Activated naive CD8-positive, alpha-beta T cell treated with anti-CD3 and anti-CD28 coated beads for 36 hours (primary cell): ENCODE measurements at regions not wholly inside any gene's neighbourhood (a gene's known extent, or its start where the extent isn't known, plus 50 kb on each side); places are given as distances from the start of the nearest gene placed in this dataset.
"Not testable (repeated sequence)": the region's sequence is repeated elsewhere in the genome, so short reads cannot be mapped to it uniquely, and the experiment has no call there.

Source experiments
- DNase-seq: peaks from one replicate; pipeline ENCODE4 v3.0.0; 2021
- H3K27ac Mint-ChIP-seq: one replicate; pipeline ENCODE4 v1.8.0; 2022; ENCODE audit warnings: mild to moderate bottlenecking, moderate library complexity, mixed read lengths
- H3K27me3 Mint-ChIP-seq: one replicate; pipeline ENCODE4 v1.8.0; 2022; ENCODE audit warnings: mild to moderate bottlenecking, mixed read lengths
- H3K36me3 Mint-ChIP-seq: one replicate; pipeline ENCODE4 v1.8.0; 2021; ENCODE audit warnings: mild to moderate bottlenecking, mixed read lengths
- H3K4me1 Mint-ChIP-seq: one replicate; pipeline ENCODE4 v1.8.0; 2021; ENCODE audit warnings: mixed read lengths
- H3K4me3 Mint-ChIP-seq: one replicate; pipeline ENCODE4 v1.8.0; 2022; ENCODE audit warnings: mild to moderate bottlenecking, moderate library complexity, mixed read lengths
- H3K9me3 Mint-ChIP-seq: one replicate; pipeline ENCODE4 v1.8.0; 2022; ENCODE audit warnings: mixed read lengths

GRCh38 chr6:12348530-12349511 is 58.7 kb downstream of the EDN1 start:
- H3K27me3 Mint-ChIP-seq = no peaks in the 10 kb centered on the region
- DNase-seq = no peak
- H3K4me1 Mint-ChIP-seq = no peaks in the 10 kb centered on the region
- no peaks in the 10 kb centered on the region for H3K36me3 Mint-ChIP-seq
- no peak overlapping the region for H3K4me3 Mint-ChIP-seq
- no peak overlapping the region for H3K27ac Mint-ChIP-seq
- peaks cover 10% of the 10 kb centered on the region for H3K9me3 Mint-ChIP-seq

DNA sequence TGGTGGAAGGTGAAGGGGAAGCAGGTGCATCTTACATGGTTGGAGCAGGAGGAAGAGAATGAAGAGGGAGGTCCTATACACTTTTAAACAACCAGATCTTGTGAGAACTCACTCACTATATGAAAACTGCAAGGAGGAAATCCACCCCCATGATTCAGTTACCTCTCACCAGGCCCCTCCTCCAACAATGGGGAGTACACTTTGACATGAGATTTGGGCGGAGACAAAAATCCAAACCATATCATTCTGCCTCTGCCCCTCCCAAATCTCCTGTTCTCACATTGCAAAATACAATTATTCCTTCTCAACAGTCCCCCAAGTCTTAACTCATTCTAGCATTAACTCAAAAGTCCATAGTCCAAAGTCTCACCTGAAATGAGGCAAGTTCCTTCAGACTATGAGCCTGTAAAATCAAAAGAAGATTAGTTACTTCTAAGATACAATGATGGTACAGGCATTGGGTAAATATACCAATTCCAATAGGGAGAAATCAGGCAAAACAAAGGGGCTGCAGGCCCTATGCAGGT is 60.5 kb downstream of the EDN1 start:
- no peaks in the 10 kb centered on the region for H3K36me3 Mint-ChIP-seq
- H3K9me3 Mint-ChIP-seq = peaks cover 10% of the 10 kb centered on the region
- no peaks in the 10 kb centered on the region for H3K27me3 Mint-ChIP-seq
- DNase-seq = no peak
- H3K4me1 Mint-ChIP-seq = no peaks in the 10 kb centered on the region
- H3K4me3 Mint-ChIP-seq = no peak overlapping the region
- no peak overlapping the region for H3K27ac Mint-ChIP-seq

GRCh38 chr6:12351672-12352071 is 61.5 kb downstream of the EDN1 start:
- Mint-ChIP-seq H3K4me3 (no peak overlapping the region), H3K36me3 (no peaks in the 10 kb centered on the region), H3K9me3 (peaks cover 10% of the 10 kb centered on the region), H3K27me3 (no peaks in the 10 kb centered on the region), H3K27ac (no peak overlapping the region), H3K4me1 (no peaks in the 10 kb centered on the region)
- no peak for DNase-seq

DNA sequence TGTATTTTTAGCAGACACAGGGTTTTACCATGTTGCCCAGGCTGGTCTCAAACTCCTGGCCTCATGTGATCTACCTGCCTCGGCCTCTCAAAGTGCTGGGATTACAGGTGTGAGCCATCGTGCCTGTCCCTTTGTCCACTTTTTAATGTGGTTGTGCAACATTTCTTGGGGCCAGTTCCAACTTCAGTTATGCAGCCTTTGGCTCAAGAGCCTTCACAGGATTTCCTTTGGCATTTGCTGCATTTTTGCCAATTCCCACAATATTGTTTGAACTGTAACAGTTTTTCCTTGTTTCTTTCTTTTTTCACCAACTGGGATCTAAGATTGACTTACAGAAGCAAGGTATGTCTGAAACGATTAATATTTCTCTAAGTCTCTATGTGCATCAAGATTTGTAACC is 63.6 kb downstream of the EDN1 start:
- Mint-ChIP-seq H3K9me3 (peaks cover 10% of the 10 kb centered on the region), H3K36me3 (no peaks in the 10 kb centered on the region), H3K27ac (no peak overlapping the region), H3K4me3 (no peak overlapping the region), H3K27me3 (no peaks in the 10 kb centered on the region), H3K4me1 (no peaks in the 10 kb centered on the region)
- DNase-seq = no peak

- H3K27ac Mint-ChIP-seq = no peak overlapping the region
- no peaks in the 10 kb centered on the region for H3K27me3 Mint-ChIP-seq
- no peak overlapping the region for H3K4me3 Mint-ChIP-seq
- no peaks in the 10 kb centered on the region for H3K4me1 Mint-ChIP-seq
- H3K9me3 Mint-ChIP-seq = peaks cover 10% of the 10 kb centered on the region
- DNase-seq = no peak
- H3K36me3 Mint-ChIP-seq = no peaks in the 10 kb centered on the region
These were observed 64.3 kb downstream of the EDN1 start for GRCh38 chr6:12354499-12354898.

- DNase-seq = no peak
- Mint-ChIP-seq H3K4me3 (no peak overlapping the region), H3K27ac (no peak overlapping the region), H3K9me3 (peaks cover 10% of the 10 kb centered on the region), H3K4me1 (no peaks in the 10 kb centered on the region), H3K27me3 (no peaks in the 10 kb centered on the region), H3K36me3 (no peaks in the 10 kb centered on the region)
These were observed 65.2 kb downstream of the EDN1 start for GRCh38 chr6:12355354-12355753.

DNA sequence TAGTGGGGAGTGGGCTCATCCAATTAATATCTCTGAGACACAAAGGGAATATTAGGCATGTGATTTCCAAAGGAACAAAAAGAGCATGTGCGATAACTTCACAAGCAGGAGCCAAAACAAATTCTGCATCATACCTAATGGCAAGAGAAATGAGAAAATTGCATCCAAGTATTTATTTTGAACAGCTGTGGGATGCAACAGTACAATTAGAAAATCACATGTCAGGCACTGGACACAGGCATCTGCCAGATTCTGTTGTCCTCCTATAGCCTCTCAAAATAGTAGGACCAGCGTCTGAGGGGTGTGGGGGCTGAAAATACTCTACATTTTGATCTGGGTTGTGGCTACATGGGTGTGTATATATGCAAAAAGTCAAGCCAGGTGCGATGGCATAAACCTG is 66.3 kb downstream of the EDN1 start:
- H3K9me3 Mint-ChIP-seq = peaks cover 10% of the 10 kb centered on the region
- no peaks in the 10 kb centered on the region for H3K4me1 Mint-ChIP-seq
- no peak overlapping the region for H3K4me3 Mint-ChIP-seq

DNA sequence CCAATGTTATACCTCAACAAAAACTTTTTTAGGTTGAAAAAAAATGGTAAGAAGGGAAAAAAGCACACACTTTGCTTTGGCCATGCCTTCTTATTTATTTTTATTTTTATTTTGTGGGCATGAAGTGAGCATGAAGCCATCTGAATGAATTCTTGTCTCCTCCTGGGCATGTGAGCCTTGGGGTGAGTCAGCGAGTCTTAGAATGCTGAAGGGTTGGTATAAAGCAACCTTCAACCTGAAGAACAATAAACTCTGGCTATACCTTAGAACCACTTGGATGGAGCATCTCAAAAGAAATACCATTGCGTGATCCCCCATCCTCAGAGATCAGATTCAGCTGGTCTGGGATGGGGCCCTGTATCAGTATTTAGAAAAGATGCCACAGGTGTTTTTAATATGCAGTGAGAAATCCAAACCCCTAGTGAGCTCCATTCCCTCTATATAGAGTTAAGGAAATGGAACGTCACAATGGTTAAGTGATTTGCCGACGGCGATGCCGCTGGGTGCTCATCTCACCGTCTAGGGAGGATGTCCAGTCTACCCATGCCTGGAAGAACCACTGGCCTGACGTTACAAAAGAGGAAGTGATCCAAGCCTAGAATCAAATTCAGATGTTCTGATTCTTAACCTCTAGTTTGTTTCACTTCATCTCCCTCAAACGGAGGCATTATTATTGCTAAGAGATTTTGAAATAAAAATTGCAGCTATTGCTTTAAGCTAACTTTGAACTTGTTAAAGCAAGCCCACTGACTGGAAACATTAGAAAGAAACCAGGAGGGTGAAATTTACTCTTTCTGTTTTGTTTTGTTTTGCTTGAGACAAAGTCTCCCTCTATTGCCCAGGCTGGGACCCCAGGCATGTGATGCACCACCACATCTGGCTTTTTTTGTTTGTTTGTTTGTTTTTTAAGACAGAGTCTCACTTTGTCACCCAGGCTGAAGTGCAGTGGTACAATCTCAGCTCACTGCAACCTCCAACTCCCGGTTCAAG is 67.1 kb downstream of the EDN1 start:
- H3K27ac Mint-ChIP-seq = no peak overlapping the region
- H3K4me3 Mint-ChIP-seq = no peak overlapping the region
- no peak for DNase-seq
- peaks cover 6% of the 10 kb centered on the region for H3K9me3 Mint-ChIP-seq
- H3K36me3 Mint-ChIP-seq = no peaks in the 10 kb centered on the region
- no peaks in the 10 kb centered on the region for H3K4me1 Mint-ChIP-seq
- H3K27me3 Mint-ChIP-seq = no peaks in the 10 kb centered on the region

More for the DNA sequence above, 66.3 kb downstream of the EDN1 start:
- Mint-ChIP-seq H3K36me3 (no peaks in the 10 kb centered on the region), H3K27ac (no peak overlapping the region), H3K27me3 (no peaks in the 10 kb centered on the region)
- DNase-seq = no peak

- H3K9me3 Mint-ChIP-seq = no peaks in the 10 kb centered on the region
- no peaks in the 10 kb centered on the region for H3K36me3 Mint-ChIP-seq
- H3K27me3 Mint-ChIP-seq = no peaks in the 10 kb centered on the region
- H3K4me3 Mint-ChIP-seq = no peak overlapping the region
- DNase-seq = no peak
- H3K27ac Mint-ChIP-seq = no peak overlapping the region
- H3K4me1 Mint-ChIP-seq = no peaks in the 10 kb centered on the region
These were observed 68.9 kb downstream of the EDN1 start for GRCh38 chr6:12359036-12359435.

- Mint-ChIP-seq H3K9me3 (no peaks in the 10 kb centered on the region), H3K27ac (no peak overlapping the region), H3K4me1 (no peaks in the 10 kb centered on the region), H3K4me3 (no peak overlapping the region), H3K36me3 (no peaks in the 10 kb centered on the region), H3K27me3 (no peaks in the 10 kb centered on the region)
- DNase-seq = no peak
These were observed 71.0 kb downstream of the EDN1 start for GRCh38 chr6:12361042-12361765.

DNA sequence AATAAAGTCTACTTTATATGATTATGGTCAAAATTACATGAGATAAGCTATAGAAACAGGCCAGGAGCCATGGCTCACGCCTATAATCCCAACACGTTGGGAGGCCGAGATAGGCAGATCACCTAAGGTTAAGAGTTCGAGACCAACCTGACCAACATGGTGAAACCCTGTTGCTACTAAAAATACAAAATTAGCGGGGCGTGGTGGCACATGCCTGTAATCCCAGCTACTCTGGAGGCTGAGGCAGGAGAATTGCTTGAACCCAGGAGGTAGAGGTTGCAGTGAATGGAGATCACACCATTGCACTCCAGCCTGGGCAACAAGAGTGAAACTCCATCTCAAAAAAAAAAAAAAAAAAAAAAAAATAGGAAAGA is 73.1 kb downstream of the EDN1 start:
- DNase-seq, H3K4me1 Mint-ChIP-seq, H3K4me3 Mint-ChIP-seq, H3K36me3 Mint-ChIP-seq, H3K9me3 Mint-ChIP-seq, H3K27me3 Mint-ChIP-seq, H3K27ac Mint-ChIP-seq: not testable (repeated sequence)

DNA sequence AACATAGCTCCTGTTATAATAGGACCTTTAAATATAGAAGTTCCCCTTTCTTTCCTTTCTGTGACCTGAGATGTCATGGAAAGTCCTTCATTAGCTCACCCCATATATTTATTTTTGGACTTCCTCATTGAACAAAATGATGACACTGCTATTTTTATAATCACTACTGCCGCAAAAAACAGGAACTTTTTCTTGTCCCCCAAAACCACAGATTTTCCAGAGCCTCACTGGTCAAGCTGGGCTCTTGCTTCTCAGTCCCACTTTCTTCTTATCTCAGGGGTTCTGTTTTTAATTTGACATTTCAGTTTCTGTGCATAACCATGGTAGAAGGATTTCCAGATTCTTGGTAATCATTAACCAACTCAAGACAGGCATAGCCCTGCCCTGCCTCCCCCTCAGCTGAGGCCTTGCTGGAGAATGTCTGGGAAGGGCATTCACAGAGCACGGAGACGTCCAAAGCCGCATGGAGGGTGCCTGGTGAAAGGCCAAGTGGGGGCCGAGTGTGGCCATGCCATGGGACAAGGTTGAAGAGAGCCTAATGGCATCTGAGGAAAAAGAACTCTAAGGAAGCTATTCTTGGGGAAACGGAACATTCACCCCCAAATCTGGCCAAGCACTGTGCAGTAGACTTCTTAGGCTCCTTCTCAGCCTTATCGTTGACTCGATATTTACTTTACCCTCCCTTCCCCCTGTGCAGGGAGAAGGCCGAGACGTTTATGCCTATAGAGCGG is 73.7 kb downstream of the EDN1 start:
- no peaks in the 10 kb centered on the region for H3K4me1 Mint-ChIP-seq
- H3K9me3 Mint-ChIP-seq = no peaks in the 10 kb centered on the region
- H3K27me3 Mint-ChIP-seq = peaks cover 6% of the 10 kb centered on the region
- H3K27ac Mint-ChIP-seq = no peak overlapping the region
- DNase-seq = no peak
- no peak overlapping the region for H3K4me3 Mint-ChIP-seq
- no peaks in the 10 kb centered on the region for H3K36me3 Mint-ChIP-seq

- Mint-ChIP-seq H3K4me1 (no peaks in the 10 kb centered on the region), H3K36me3 (no peaks in the 10 kb centered on the region), H3K9me3 (no peaks in the 10 kb centered on the region), H3K4me3 (no peak overlapping the region), H3K27me3 (peaks cover 7% of the 10 kb centered on the region), H3K27ac (no peak overlapping the region)
- DNase-seq = no peak
These were observed 74.5 kb downstream of the EDN1 start for GRCh38 chr6:12364621-12365020.

DNA sequence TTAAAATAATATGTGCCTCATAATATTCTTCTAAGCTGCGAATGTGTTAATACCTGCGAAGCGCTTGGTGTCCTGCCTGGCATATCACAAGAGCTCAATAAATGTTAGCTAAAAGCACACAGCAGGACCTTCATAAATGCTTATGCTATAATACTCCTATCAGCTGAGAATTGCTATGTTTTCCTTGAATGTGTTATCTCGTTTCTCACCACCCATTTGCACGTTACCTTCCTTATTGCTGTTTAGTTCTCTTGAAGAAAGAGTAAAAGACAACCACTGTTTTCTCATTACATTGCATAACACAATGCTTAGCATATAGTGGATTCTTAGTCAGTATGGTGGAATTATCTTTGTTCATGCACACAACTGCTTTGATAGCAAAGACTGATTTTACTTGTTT is 76.6 kb downstream of the EDN1 start:
- Mint-ChIP-seq H3K4me3 (no peak overlapping the region), H3K27me3 (peaks cover 11% of the 10 kb centered on the region), H3K4me1 (no peaks in the 10 kb centered on the region), H3K27ac (no peak overlapping the region), H3K36me3 (no peaks in the 10 kb centered on the region), H3K9me3 (no peaks in the 10 kb centered on the region)
- no peak for DNase-seq
